GM18517 (cell line): ENCODE measurements at regions not wholly inside any gene's neighbourhood (a gene's known extent, or its start where the extent isn't known, plus 50 kb on each side); places are given as distances from the start of the nearest gene placed in this dataset.
"Not testable (repeated sequence)": the region's sequence is repeated elsewhere in the genome, so short reads cannot be mapped to it uniquely, and the experiment has no call there.

ENCODE experiments used
- ATAC-seq: cut with Tn5 transposase; IDR thresholded peaks from one replicate; pipeline ENCODE4 v1.9.1; 2021; ENCODE audit warnings: mild to moderate bottlenecking, moderate library complexity; ENCODE audit not compliant: unreplicated experiment

- ATAC-seq: not testable (repeated sequence)
Measured at GRCh38 chrX:10469-11458, 270.4 kb upstream of the PLCXD1 start.

- not testable (repeated sequence) for ATAC-seq
Measured at GRCh38 chrX:13821-14443, 267.2 kb upstream of the PLCXD1 start.

- not testable (repeated sequence) for ATAC-seq
Measured at GRCh38 chrX:14452-14851, 266.7 kb upstream of the PLCXD1 start.

GRCh38 chrX:18768-19454 is 262.3 kb upstream of the PLCXD1 start:
- peak; percentile 94 for ATAC-seq

GRCh38 chrX:19455-19827 is 261.7 kb upstream of the PLCXD1 start:
- peak; percentile 17 for ATAC-seq

GRCh38 chrX:19912-20571 is 261.1 kb upstream of the PLCXD1 start:
- no peak for ATAC-seq

- ATAC-seq: not testable (repeated sequence)
Measured at GRCh38 chrX:24139-24538, 257.0 kb upstream of the PLCXD1 start.
